Transverse colon (tissue), 4 donors: ENCODE measurements at regions not wholly inside any gene's neighbourhood (a gene's known extent, or its start where the extent isn't known, plus 50 kb on each side); places are given as distances from the start of the nearest gene placed in this dataset.
"Not testable (repeated sequence)": the region's sequence is repeated elsewhere in the genome, so short reads cannot be mapped to it uniquely, and the experiment has no call there.

Experiments
- CTCF ChIP-seq, 5 experiments: fragments of 200-600 bp in 3 of 5; fragments of 450-650 bp in 2 of 5; sonication (generic) in 3 of 5; IDR thresholded peaks; 1 replicate in 2 of 5; 2 replicates in 3 of 5; pipeline ENCODE4 v1.5.1; 2016 to 2017; ENCODE audit warnings: antibody characterized with exemption in 5 of 5, inconsistent platforms in 3 of 5, mild to moderate bottlenecking in 2 of 5, moderate library complexity in 1 of 5
- EP300 ChIP-seq: sonication (generic); formaldehyde crosslinking; IDR thresholded peaks from one replicate; pipeline ENCODE4 v1.6.1; 2017; ENCODE audit warnings: antibody characterized with exemption, low read depth
- POLR2A ChIP-seq: fragments of 450-650 bp; IDR thresholded peaks from one replicate; pipeline ENCODE4 v1.6.1; 2016; ENCODE audit warnings: antibody characterized with exemption, mild to moderate bottlenecking, moderate library complexity
- POLR2AphosphoS5 ChIP-seq, 3 donors: sonication (generic); formaldehyde crosslinking; IDR thresholded peaks; one replicate each; pipeline ENCODE4 v1.6.1; 2016; ENCODE audit warnings: antibody characterized with exemption in 3 of 3

DNA sequence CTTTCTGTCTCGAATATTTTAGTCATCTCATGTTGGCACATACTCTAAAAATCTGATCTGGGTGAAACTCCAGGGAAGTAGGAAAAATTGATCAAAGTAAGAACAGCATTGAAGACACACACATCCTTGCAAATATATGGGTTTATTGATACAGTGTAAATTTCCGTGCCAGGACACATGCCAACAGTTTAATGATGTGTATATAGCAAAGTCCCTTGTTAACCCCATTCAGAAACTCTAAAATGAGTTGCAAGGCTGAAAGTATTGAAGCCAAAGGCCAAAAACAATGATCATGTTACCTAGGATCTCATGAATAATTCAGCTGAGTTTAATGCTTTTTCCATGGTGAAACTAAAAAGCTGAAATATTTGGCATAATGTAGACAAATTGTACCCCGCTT, 62.3 kb upstream of the FAM72C start:
- TF ChIP-seq CTCF (IDR thresholded peaks at IDR 0.05); POLR2A; EP300; POLR2AphosphoS5 (IDR thresholded peaks at IDR 0.05): not testable (repeated sequence)
